B cell (primary cell): ENCODE measurements at regions not wholly inside any gene's neighbourhood (a gene's known extent, or its start where the extent isn't known, plus 50 kb on each side); places are given as distances from the start of the nearest gene placed in this dataset.

ENCODE experiments used
- ATAC-seq: fragments of 200-7000 bp; cut with Tn5 transposase; one replicate; pipeline ENCODE4 v1.10.0; 2021; ENCODE audit warnings: low read depth, mild to moderate bottlenecking, moderate number of reproducible peaks, moderate library complexity
- CTCF ChIA-PET: fragments of 350-600 bp; sonication (Branson Sonifier 250); formaldehyde crosslinking; loops from one replicate; lab custom pipeline; 2021; ENCODE audit warnings: antibody characterized with exemption, inconsistent platforms; lab: Charles Lee
- POLR2A ChIA-PET: fragments of 350-600 bp; sonication (Branson Sonifier 250); formaldehyde crosslinking; loops from one replicate; lab custom pipeline; 2021; ENCODE audit warnings: antibody characterized with exemption; lab: Charles Lee
- DNase-seq: peaks from one replicate; pipeline ENCODE4 v3.0.0; 2013
- H2AFZ ChIP-seq: 2 replicates; pipeline ENCODE4 v1.6.1; 2012; ENCODE audit warnings: mild to moderate bottlenecking, low read depth, low read length; ENCODE audit not compliant: insufficient read depth, poor library complexity, severe bottlenecking
- H3K27ac ChIP-seq, 2 donors: 1 replicate in 1 of 2; 2 replicates in 1 of 2; pipeline ENCODE4 v1.5.1; 2012 to 2013; ENCODE audit warnings: low read length in 2 of 2, mild to moderate bottlenecking in 2 of 2, moderate library complexity in 1 of 2
- H3K27me3 ChIP-seq, 4 experiments: fragments of 200-600 bp in 1 of 4; sonication (generic) in 1 of 4; replicated peaks in 1 of 4; 1 replicate in 2 of 4; 2 replicates in 2 of 4; pipeline versions ENCODE4 v1.6.1 to v1.7.0; 2013 to 2016; ENCODE audit warnings: low read length in 3 of 4, mild to moderate bottlenecking in 2 of 4, mixed read lengths in 1 of 4, moderate library complexity in 1 of 4; ENCODE audit not compliant: insufficient read depth in 4 of 4, control insufficient read depth in 3 of 4; ENCODE audit errors: control extremely low read depth in 1 of 4
- H3K36me3 ChIP-seq, 2 experiments: replicated peaks in 1 of 2; 1 replicate in 1 of 2; 2 replicates in 1 of 2; pipeline versions ENCODE4 v1.6.1 to v1.7.1; 2013; ENCODE audit warnings: low read length in 1 of 2; ENCODE audit not compliant: insufficient read depth in 2 of 2, control insufficient read depth in 1 of 2; ENCODE audit errors: control extremely low read depth in 1 of 2, extremely low read depth in 1 of 2
- H3K4me1 ChIP-seq, 2 donors: fragments of 200-600 bp in 1 of 2; sonication (generic) in 1 of 2; 1 replicate in 1 of 2; 2 replicates in 1 of 2; pipeline versions ENCODE4 v1.5.1 to v1.6.1; 2013 to 2017; ENCODE audit warnings: low read length in 2 of 2; ENCODE audit not compliant: control insufficient read depth in 2 of 2, insufficient read depth in 2 of 2
- H3K4me2 ChIP-seq: replicated peaks from 2 replicates; pipeline ENCODE3; 2012; ENCODE audit warnings: mild to moderate bottlenecking, low read depth, low read length; ENCODE audit not compliant: poor library complexity, severe bottlenecking
- H3K4me3 ChIP-seq, 5 experiments: fragments of 200-600 bp in 1 of 5; sonication (generic) in 1 of 5; 1 replicate in 3 of 5; 2 replicates in 2 of 5; pipeline versions ENCODE4 v1.5.1 to v1.7.0; 2011 to 2016; ENCODE audit warnings: low read length in 4 of 5, mild to moderate bottlenecking in 4 of 5, low read depth in 2 of 5, control low read depth in 1 of 5, moderate library complexity in 1 of 5; ENCODE audit not compliant: insufficient read depth in 1 of 5; ENCODE audit errors: control extremely low read depth in 1 of 5, extremely low read depth in 1 of 5
- H3K79me2 ChIP-seq: fragments of 200-600 bp; sonication (generic); one replicate; pipeline ENCODE4 v1.6.0; 2016; ENCODE audit warnings: low read length; ENCODE audit not compliant: control insufficient read depth, insufficient read depth
- H3K9ac ChIP-seq: fragments of 200-600 bp; sonication (generic); 2 replicates; pipeline ENCODE4 v1.6.1; 2017; ENCODE audit warnings: mild to moderate bottlenecking, low read length, moderate library complexity
- H3K9me3 ChIP-seq, 3 donors: one replicate each; pipeline versions ENCODE4 v1.6.1 to v1.7.1; 2013; ENCODE audit warnings: low read length in 2 of 3; ENCODE audit not compliant: control insufficient read depth in 2 of 3, insufficient read depth in 1 of 3; ENCODE audit errors: control extremely low read depth in 1 of 3
- H4K20me1 ChIP-seq: 2 replicates; pipeline ENCODE4 v1.6.0; 2012; ENCODE audit warnings: mild to moderate bottlenecking, low read length; ENCODE audit not compliant: insufficient read depth, control insufficient read depth, poor library complexity, severe bottlenecking
- H3K27ac Mint-ChIP-seq: one replicate; pipeline ENCODE4 v1.8.0; 2021; ENCODE audit warnings: mixed read lengths
- H3K27me3 Mint-ChIP-seq: one replicate; pipeline ENCODE4 v1.8.0; 2021; ENCODE audit warnings: mixed read lengths
- H3K4me1 Mint-ChIP-seq: one replicate; pipeline ENCODE4 v1.8.0; 2021; ENCODE audit warnings: mixed read lengths
- H3K4me3 Mint-ChIP-seq: one replicate; pipeline ENCODE4 v1.8.0; 2021; ENCODE audit warnings: mixed read lengths
- H3K9me3 Mint-ChIP-seq: one replicate; pipeline ENCODE4 v1.8.0; 2022; ENCODE audit warnings: mixed read lengths; ENCODE audit not compliant: insufficient read depth
- CTCF ChIP-seq: fragments of 200-600 bp; IDR thresholded peaks from one replicate; pipeline ENCODE4 v1.8.0; 2022; ENCODE audit warnings: antibody characterized with exemption, mild to moderate bottlenecking
- EZH2 ChIP-seq: IDR thresholded peaks from 2 replicates; pipeline ENCODE4 v1.6.1; 2012; ENCODE audit warnings: borderline replicate concordance, low read depth, mild to moderate bottlenecking, moderate library complexity, low read length; ENCODE audit not compliant: insufficient read depth, poor library complexity, severe bottlenecking
- WGBS: methylation state at CpG from one replicate; pipeline ENCODE4 v1.1.5; 2013; ENCODE audit warnings: missing lambda C conversion rate; ENCODE audit not compliant: insufficient coverage; 5-methylcytosine and 5-hydroxymethylcytosine counted together
- intact Hi-C: fragments of 100-400 bp; cut with micrococcal nuclease; formaldehyde crosslinking; loops from one replicate; pipeline ENCODE4 v1.10.0; 2022

GRCh38 chr17:6908807-6909206 is 77.3 kb upstream of the TEKT1 start:
- CTCF ChIA-PET: interaction anchor here (2.9 to 5.2 kb wide), 2 partner anchors 96 to 114 kb away, joined by 66 to 117 read pairs; partner anchors contain the start of gene BCL6B
- no peaks in the 10 kb centered on the region for H3K9me3 Mint-ChIP-seq
- Histone ChIP-seq H3K4me3 (no peak overlapping the region), H2AFZ (no peak overlapping the region), H3K79me2 (no peaks in the 10 kb centered on the region), H3K27ac (no peak overlapping the region), H3K9ac (no peak overlapping the region), H4K20me1 (no peaks in the 10 kb centered on the region), H3K36me3 (no peaks in the 10 kb centered on the region), H3K4me2 (no peak overlapping the region), H3K4me1 (peaks cover 0 to 4% of the 10 kb centered on the region in 2 donors), H3K27me3 (peaks cover 0 to under 1% (median 0%) of the 10 kb centered on the region in 4 experiments), H3K9me3 (no peaks in the 10 kb centered on the region)
- intact Hi-C loops: no loop called here
- POLR2A ChIA-PET: no interaction called here
- no peak overlapping the region for H3K27ac Mint-ChIP-seq
- WGBS: 96% methylated on average over 5 of the region's 5 CpGs
- ATAC-seq (no peak), DNase-seq (no peak)
- no peak overlapping the region for H3K4me3 Mint-ChIP-seq
- peaks cover 9% of the 10 kb centered on the region for H3K27me3 Mint-ChIP-seq
- TF ChIP-seq EZH2 (no peak), CTCF (no peak)
- H3K4me1 Mint-ChIP-seq: peaks cover 7% of the 10 kb centered on the region

GRCh38 chr17:6910987-6911603 is 79.6 kb upstream of the TEKT1 start:
- ATAC-seq (no peak), DNase-seq (peak; percentile 66)
- TF ChIP-seq CTCF (peak; percentile 85), EZH2 (no peak)
- Mint-ChIP-seq H3K27ac (no peak overlapping the region), H3K9me3 (no peaks in the 10 kb centered on the region), H3K4me3 (no peak overlapping the region), H3K27me3 (peaks cover 11% of the 10 kb centered on the region), H3K4me1 (peaks cover 14% of the 10 kb centered on the region)
- intact Hi-C loops: no loop called here
- Histone ChIP-seq H3K4me1 (peaks cover 5 to 11% of the 10 kb centered on the region in 2 donors), H3K4me2 (no peak overlapping the region), H4K20me1 (no peaks in the 10 kb centered on the region), H2AFZ (no peak overlapping the region), H3K27me3 (peaks cover 0 to 10% (median 4%) of the 10 kb centered on the region in 4 experiments), H3K9me3 (no peaks in the 10 kb centered on the region), H3K9ac (no peak overlapping the region), H3K4me3 (no peak overlapping the region), H3K27ac (no peak overlapping the region), H3K36me3 (no peaks in the 10 kb centered on the region), H3K79me2 (no peaks in the 10 kb centered on the region)
- WGBS: 17% methylated on average over 1 of the region's 2 CpGs
- CTCF ChIA-PET: interaction anchor here (0.6 to 5.2 kb wide), 37 partner anchors 10 to 385 kb away, joined by 3 to 117 read pairs (median 4); partner anchors contain the start of genes ALOX12, BCL6B, RNASEK and SLC16A13
- POLR2A ChIA-PET: interaction anchor here (0.5 to 1.3 kb wide), 3 partner anchors 101 to 130 kb away, joined by 3 to 13 read pairs (median 6); partner anchors contain the start of gene BCL6B
